GM19468 (cell line): ENCODE measurements at regions not wholly inside any gene's neighbourhood (a gene's known extent, or its start where the extent isn't known, plus 50 kb on each side); places are given as distances from the start of the nearest gene placed in this dataset.
A peak's percentile ranks its signal among the peaks of the same experiment; 100 is the strongest.

Experiments
- ATAC-seq: cut with Tn5 transposase; IDR thresholded peaks from one replicate; pipeline ENCODE4 v1.9.1; 2021; ENCODE audit warnings: mild to moderate bottlenecking, moderate library complexity, moderate number of reproducible peaks; ENCODE audit not compliant: unreplicated experiment; ENCODE audit errors: extremely low read depth

DNA sequence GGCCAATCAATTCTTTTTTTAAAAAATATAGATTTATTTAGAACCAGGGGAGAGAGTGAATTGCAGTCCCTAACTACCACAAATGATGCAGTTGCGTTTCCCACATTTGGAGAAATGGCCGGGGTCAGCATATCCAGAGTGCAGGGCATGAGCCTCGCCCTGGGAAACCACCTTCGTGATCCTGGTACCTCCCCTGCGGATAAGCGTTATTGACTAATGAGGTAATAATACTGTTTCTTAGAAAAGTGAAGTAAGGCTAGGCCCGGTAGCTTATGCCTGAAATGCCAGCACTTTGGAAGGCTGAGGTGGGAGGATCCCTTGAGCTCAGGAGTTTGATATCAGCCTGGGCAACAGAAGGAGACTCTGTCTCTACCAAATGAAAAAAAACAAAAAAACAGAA lies 111.5 kb upstream of the SLC45A1 start:
- no peak for ATAC-seq

DNA sequence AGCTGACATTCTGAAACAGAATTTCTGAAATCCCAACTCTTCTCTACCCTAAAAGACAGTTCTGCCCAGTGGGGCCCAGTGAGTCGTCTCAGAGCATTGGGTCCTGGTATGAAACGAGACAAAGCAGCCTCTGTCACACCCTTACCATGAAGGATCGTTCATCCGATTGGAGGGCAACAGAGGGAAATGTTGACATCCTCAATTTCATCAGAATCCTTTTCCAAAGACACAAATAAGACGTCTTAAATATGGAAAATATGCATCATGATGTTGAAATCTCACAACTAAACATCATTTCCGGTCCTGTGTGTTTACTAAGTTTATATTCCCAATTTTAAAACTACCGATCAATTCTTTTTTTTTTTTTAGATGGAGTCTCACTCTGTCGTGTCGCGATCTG lies 112.1 kb upstream of the SLC45A1 start:
- no peak for ATAC-seq

DNA sequence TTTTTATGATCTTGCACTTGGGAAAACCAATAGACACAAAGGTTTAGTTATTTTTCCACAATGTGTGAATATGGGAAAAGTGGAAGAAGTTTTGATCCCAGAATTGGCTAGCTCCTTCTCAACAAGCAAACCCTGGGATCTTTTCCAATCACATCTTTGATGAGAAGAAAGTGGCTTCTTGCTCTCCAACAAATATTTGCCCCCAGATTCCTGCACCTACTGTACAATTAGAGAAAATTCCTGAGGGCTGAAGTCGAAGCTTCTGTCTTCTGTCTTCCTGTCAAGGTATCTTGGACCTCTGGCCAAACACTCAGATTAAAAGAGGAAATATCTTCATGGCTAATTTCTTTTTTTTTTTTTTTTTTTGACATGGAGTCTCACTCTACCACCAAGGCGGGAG lies 113.1 kb upstream of the SLC45A1 start:
- ATAC-seq: no peak

DNA sequence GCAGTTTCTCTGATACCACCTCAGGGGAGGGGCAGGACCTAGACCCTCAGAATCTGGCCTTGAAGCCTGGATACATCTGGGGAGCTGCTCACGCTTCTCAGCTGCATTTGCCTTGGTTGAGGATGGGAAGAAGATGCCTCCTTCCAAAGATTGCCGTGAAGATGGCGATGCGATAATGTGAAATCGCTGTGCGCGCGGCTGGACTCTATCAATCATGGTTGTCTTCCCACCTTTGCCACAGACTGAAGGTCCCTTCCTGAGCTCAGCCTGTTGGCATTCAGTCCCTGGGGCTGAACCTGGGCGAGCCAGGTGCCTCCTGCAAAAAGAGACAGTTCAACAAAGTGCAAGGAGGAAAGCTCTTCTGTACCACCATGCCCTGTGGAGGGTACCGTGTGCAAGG lies 114.4 kb upstream of the SLC45A1 start:
- no peak for ATAC-seq

DNA sequence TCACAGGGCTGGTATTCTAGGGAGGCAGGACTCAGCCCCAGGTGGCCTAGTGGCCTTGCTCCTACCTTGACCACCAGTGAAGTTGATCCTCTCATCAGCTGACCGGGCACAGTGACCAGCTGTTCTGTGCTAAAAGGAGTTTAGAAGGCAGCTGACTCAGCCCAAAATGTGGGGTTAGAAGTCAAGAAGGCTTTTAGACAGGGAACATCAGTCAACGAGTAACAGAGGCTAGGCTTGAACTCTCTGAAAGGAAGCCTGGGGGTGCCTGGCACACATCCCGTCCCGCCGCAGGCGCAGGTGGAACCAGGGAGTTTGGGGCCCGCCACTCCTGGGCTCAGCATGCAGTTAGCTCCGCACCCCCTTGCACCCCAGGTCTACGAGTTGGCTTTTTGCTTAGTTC lies 114.9 kb upstream of the SLC45A1 start:
- no peak for ATAC-seq

GRCh38 chr1:8202182-8202905 lies 115.6 kb upstream of the SLC45A1 start:
- ATAC-seq: no peak

- no peak for ATAC-seq
Observed at GRCh38 chr1:8201331-8201861, 116.5 kb upstream of the SLC45A1 start.

- ATAC-seq: no peak
Observed at GRCh38 chr1:8200317-8201115, 117.4 kb upstream of the SLC45A1 start.

DNA sequence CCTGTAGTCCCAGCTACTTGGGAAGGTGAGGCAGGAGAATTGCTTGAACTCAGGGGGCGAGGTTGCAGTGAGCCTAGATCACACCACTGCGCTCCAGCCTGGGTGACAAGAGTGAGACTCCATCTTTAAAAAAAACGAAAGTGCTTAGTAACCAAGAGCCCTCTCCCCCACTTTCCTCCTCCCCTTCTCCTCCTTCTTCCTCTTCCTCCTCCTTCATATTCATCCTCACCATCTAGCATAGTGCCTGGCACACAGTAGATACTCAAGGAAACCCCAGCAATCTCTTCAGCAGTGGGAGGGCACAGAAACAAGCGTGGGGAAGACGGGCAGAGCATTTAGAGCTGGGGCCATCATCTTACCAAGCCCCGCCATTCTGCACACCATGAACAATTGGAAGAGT lies 119.4 kb upstream of the SLC45A1 start:
- ATAC-seq: no peak

DNA sequence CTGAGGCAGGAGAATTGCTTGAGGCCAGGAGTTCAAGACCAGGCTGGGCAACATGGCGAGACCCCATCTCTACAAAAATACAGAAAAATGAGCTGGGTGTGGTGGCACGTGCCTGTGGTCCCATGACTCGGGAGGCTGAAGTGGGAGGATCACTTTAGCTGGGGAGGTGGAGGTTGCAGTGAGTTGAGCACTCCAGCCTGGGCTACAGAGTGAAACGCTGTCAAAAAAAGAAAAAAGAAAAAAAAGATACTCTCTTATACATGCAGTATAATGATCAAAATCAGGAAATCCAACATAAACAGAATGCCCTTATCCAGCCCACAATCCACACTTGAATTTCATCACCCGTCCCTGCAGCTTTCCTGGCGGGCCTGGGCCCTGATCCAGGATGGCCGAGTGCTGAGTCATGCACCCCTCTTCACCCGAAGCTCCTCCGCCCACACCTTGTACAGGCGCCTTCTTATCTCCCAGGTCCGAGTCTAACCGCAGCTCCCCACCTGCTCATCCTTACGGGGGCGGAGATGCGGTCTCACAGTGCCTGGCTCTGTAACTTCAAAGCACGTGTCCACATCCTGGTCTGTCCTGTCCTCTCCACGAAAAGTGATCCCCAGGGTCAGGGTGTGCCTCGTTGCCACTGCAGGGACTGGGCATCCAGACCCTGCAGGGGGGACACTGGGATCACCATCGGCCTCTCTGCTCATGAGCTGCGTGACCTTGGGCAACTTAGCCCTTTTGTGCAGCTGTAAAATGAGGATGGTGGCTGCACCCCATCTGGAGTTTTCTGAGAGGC lies 120.2 kb upstream of the SLC45A1 start:
- no peak for ATAC-seq

GRCh38 chr1:8194481-8195227 lies 123.3 kb upstream of the SLC45A1 start:
- ATAC-seq: no peak

- ATAC-seq: no peak
Observed at GRCh38 chr1:8193840-8194406, 124.0 kb upstream of the SLC45A1 start.

GRCh38 chr1:8191474-8191873 lies 126.4 kb upstream of the SLC45A1 start:
- ATAC-seq: no peak

DNA sequence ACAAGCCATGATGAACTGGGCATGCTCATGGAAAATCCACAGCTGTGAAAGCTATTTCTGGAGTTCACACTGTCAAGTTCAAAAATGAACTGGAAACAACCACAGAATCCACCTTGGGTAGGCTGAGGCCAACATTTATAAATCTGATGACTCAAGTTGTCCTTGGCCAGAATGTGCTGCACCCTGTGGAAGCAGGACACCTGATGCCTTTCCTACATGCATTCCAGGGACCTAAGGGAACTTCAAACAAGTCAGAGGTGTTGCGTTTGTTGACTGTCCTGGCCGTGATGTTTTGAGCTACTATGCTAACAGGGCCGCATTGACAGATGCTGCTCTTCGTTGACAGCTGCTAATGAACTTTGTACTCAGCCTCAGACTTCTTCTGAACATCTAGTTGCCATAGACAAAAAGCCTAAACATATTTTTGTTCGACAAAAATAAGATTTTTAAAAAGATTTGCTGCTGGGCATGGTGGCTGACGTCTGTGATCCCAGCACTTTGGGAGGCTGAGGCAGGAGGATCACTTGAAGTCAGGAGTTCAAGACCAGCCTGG lies 127.9 kb upstream of the SLC45A1 start:
- no peak for ATAC-seq

GRCh38 chr1:8185400-8185799 lies 132.5 kb upstream of the SLC45A1 start:
- no peak for ATAC-seq

DNA sequence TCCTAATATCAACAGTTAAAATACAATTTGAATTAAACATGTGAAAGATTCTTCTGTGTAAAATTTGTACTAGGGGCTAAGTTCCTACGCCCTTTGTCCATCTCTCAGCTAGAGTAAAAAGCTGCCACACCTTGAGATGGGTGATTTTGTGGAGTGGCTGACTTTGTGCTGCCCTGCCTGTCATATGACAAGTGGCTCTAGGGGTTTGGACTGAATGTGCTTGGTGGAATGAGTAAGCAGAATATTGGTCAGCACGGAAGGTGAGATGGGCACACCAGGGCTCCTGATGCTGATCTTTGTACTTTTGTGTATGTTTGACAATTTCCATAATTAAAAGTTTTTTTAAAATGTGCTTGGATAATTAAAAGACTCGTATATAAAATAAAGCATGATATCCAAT lies 133.6 kb upstream of the SLC45A1 start:
- ATAC-seq: no peak

- peak; percentile 68 for ATAC-seq
Observed at GRCh38 chr1:8182034-8182761, 135.7 kb upstream of the SLC45A1 start.

GRCh38 chr1:8179132-8179793 lies 138.7 kb upstream of the SLC45A1 start:
- no peak for ATAC-seq
